ENCODE measurements at regions not wholly inside any gene's neighbourhood (a gene's known extent, or its start where the extent isn't known, plus 50 kb on each side); places are given as distances from the start of the nearest gene placed in this dataset.
A peak's percentile ranks its signal among the peaks of the same experiment; 100 is the strongest.

GRCh38 chr7:41103331-41103730, 599.6 kb downstream of the INHBA start:
- CTCF ChIA-PET: interaction anchor here (1.3 to 1.7 kb wide), 3 partner anchors 9 to 13 kb away, joined by 3 to 5 read pairs (median 4); no protein-coding TSS in a partner anchor
- POLR2A ChIA-PET: no interaction called here
- peak; percentile 15 for DNase-seq (ENCODE audit: extremely low spot score)
- no peak for TF ChIP-seq CTCF (IDR thresholded peaks at IDR 0.05; ENCODE audit: control extremely low read depth, extremely low read depth, low read depth, missing control alignments)

GRCh38 chr7:41098846-41099245, 604.0 kb downstream of the INHBA start:
- TF ChIP-seq CTCF (IDR thresholded peaks at IDR 0.05; ENCODE audit: control extremely low read depth, extremely low read depth, low read depth, missing control alignments): no peak
- DNase-seq (ENCODE audit: extremely low spot score): no peak
- CTCF ChIA-PET: interaction anchor here (2.2 kb wide), 1 partner anchor 47 kb away, joined by 5 read pairs; no protein-coding TSS in a partner anchor
- POLR2A ChIA-PET: no interaction called here

- CTCF ChIA-PET: interaction anchor here (2.2 kb wide), 1 partner anchor 48 kb away, joined by 5 read pairs; no protein-coding TSS in a partner anchor
These were observed 604.5 kb downstream of the INHBA start for GRCh38 chr7:41098402-41098801.

GRCh38 chr7:41097501-41097900, 605.4 kb downstream of the INHBA start:
- no peak for TF ChIP-seq CTCF (IDR thresholded peaks at IDR 0.05; ENCODE audit: control extremely low read depth, extremely low read depth, low read depth, missing control alignments)
- ChIA-PET CTCF (interaction anchor here (2.2 kb wide), 1 partner anchor 49 kb away, joined by 5 read pairs; no protein-coding TSS in a partner anchor), POLR2A (no interaction called here)
- no peak for DNase-seq (ENCODE audit: extremely low spot score)

More at GRCh38 chr7:41098402-41098801, 604.5 kb downstream of the INHBA start:
- POLR2A ChIA-PET: no interaction called here
- TF ChIP-seq CTCF (IDR thresholded peaks at IDR 0.05; ENCODE audit: control extremely low read depth, extremely low read depth, low read depth, missing control alignments): no peak
- no peak for DNase-seq (ENCODE audit: extremely low spot score)

- no peak for TF ChIP-seq CTCF (IDR thresholded peaks at IDR 0.05; ENCODE audit: control extremely low read depth, extremely low read depth, low read depth, missing control alignments)
- POLR2A ChIA-PET: no interaction called here
- CTCF ChIA-PET: no interaction called here
- DNase-seq (ENCODE audit: extremely low spot score): no peak
These were observed 606.0 kb downstream of the INHBA start for GRCh38 chr7:41096917-41097316.

- ChIA-PET POLR2A (no interaction called here), CTCF (interaction anchor here (1.5 to 2.3 kb wide), 3 partner anchors 11 to 612 kb away, joined by 3 to 5 read pairs (median 4); no protein-coding TSS in a partner anchor)
These were observed 609.7 kb downstream of the INHBA start for GRCh38 chr7:41093141-41093540.

More at GRCh38 chr7:41093141-41093540, 609.7 kb downstream of the INHBA start:
- no peak for DNase-seq (ENCODE audit: extremely low spot score)
- no peak for TF ChIP-seq CTCF (IDR thresholded peaks at IDR 0.05; ENCODE audit: control extremely low read depth, extremely low read depth, low read depth, missing control alignments)

Measured in GM10248 (cell line).